ENCODE measurements at regions not wholly inside any gene's neighbourhood (a gene's known extent, or its start where the extent isn't known, plus 50 kb on each side); places are given as distances from the start of the nearest gene placed in this dataset.

GRCh38 chr1:59103457-59103856, 193.4 kb upstream of the FGGY start:
- Histone ChIP-seq H3K4me3 (ENCODE audit: low read depth, low read length) (no peak overlapping the region), H3K36me3 (ENCODE audit: control insufficient read depth, insufficient read depth, low read length) (no peaks in the 10 kb centered on the region), H3K27me3 (ENCODE audit: control insufficient read depth, insufficient read depth, low read length) (no peaks in the 10 kb centered on the region)
- FAIRE-seq (no peak), DNase-seq (ENCODE audit: low read depth) (no peak)
- TF ChIP-seq, protein P1, sequence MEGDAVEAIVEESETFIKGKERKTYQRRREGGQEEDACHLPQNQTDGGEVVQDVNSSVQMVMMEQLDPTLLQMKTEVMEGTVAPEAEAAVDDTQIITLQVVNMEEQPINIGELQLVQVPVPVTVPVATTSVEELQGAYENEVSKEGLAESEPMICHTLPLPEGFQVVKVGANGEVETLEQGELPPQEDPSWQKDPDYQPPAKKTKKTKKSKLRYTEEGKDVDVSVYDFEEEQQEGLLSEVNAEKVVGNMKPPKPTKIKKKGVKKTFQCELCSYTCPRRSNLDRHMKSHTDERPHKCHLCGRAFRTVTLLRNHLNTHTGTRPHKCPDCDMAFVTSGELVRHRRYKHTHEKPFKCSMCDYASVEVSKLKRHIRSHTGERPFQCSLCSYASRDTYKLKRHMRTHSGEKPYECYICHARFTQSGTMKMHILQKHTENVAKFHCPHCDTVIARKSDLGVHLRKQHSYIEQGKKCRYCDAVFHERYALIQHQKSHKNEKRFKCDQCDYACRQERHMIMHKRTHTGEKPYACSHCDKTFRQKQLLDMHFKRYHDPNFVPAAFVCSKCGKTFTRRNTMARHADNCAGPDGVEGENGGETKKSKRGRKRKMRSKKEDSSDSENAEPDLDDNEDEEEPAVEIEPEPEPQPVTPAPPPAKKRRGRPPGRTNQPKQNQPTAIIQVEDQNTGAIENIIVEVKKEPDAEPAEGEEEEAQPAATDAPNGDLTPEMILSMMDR (IDR thresholded peaks at IDR 0.05; ENCODE audit: insufficient read depth, low read length, severe bottlenecking), result no peak

GRCh38 chr1:59104191-59104760, 192.6 kb upstream of the FGGY start:
- Histone ChIP-seq H3K4me3 (ENCODE audit: low read depth, low read length) (no peak overlapping the region), H3K27me3 (ENCODE audit: control insufficient read depth, insufficient read depth, low read length) (no peaks in the 10 kb centered on the region), H3K36me3 (ENCODE audit: control insufficient read depth, insufficient read depth, low read length) (no peaks in the 10 kb centered on the region)
- no peak for FAIRE-seq
- no peak for DNase-seq (ENCODE audit: low read depth)
- TF ChIP-seq, protein P1 (IDR thresholded peaks at IDR 0.05; ENCODE audit: insufficient read depth, low read length, severe bottlenecking), result no peak

DNA sequence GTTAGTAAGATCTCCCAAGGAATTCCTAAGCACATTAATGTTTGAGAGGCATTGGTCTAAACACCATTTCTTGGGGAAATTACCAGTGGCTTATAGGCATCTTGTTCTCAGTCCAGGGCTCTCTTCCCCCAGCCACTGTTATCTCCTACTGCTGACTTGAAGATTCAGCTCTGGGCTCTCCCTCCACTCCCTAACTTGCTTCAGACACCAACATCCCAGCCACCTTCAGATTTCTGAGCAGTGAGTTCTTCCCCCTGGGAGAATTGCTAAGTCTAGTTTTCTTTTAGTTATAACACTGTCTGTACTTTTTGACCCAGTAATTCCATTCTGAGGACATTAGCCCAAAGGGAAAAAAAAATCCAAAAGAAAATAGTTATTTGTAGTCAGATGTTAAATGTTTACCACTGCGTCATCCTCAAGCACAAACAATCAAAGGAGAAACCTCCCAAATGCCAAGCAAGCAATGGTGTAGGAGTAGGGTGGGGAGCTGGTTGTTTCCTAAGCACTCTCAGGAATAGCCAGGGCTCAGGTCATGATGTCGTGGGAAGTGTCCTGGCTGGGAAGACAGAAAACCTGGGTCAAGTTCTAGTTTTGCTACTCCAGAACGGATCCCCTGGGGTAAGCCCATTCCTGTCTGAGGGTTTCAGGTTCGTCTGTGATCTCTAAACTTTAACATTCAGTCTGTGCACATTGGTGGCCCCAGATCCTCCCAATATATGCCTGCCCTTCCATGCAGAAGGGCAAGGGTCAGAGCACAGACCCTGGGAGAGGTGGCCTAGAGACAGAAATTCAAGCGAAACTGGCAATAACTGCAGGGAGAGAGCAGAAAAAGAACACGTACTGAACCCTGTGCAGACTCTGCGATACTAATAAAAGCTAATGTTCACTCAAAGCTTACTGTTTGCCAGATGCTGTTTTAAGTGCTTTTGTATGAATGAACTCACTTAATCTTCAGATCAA, 191.1 kb upstream of the FGGY start:
- DNase-seq (ENCODE audit: low read depth) (no peak), FAIRE-seq (no peak)
- Histone ChIP-seq H3K4me3 (ENCODE audit: low read depth, low read length) (no peak overlapping the region), H3K36me3 (ENCODE audit: control insufficient read depth, insufficient read depth, low read length) (no peaks in the 10 kb centered on the region), H3K27me3 (ENCODE audit: control insufficient read depth, insufficient read depth, low read length) (no peaks in the 10 kb centered on the region)
- TF ChIP-seq, protein P1 (IDR thresholded peaks at IDR 0.05; ENCODE audit: insufficient read depth, low read length, severe bottlenecking), result no peak

DNA sequence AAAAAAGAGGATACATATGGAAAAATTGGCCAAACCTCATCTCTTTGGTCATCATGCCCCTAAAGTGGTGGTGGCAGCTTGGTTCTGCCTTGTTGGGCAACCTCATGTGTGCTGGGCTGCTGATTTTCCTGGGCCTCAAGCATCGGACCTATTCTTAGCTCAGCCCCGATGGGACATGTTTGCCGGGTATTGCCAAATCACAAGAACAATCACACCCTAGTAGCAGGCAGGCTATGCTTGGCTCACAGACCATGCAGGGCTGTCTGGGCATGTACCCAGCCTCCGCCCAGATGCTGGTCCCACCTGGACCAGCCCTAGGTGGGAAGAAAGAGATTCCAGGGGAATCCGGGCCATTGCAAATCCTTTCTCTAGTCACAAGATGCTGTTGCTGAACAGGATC, 189.4 kb upstream of the FGGY start:
- FAIRE-seq, result peak; percentile 84
- Histone ChIP-seq H3K27me3 (ENCODE audit: control insufficient read depth, insufficient read depth, low read length) (no peaks in the 10 kb centered on the region), H3K36me3 (ENCODE audit: control insufficient read depth, insufficient read depth, low read length) (no peaks in the 10 kb centered on the region), H3K4me3 (ENCODE audit: low read depth, low read length) (no peak overlapping the region)
- DNase-seq (ENCODE audit: low read depth), result peak; percentile 95
- TF ChIP-seq, protein P1 (IDR thresholded peaks at IDR 0.05; ENCODE audit: insufficient read depth, low read length, severe bottlenecking), result no peak

DNA sequence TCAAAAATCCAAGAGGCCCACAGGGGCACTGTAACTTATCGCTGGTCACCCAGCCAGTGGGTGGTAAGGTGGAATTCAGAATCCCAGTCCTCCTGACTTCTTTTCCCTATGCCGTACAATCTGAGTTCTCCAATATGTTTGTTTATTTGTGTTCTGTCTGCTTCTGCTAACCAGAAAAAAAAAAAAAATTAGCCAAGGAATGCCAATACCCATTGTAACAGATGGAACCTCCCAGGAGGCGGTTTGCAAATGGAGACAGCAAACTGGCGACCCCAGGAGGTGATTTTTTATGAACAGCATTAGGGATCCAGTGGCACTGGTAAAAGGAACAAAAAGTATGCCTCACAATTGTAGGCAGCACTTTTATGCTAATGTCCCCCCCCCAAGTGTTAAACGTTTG, 189.0 kb upstream of the FGGY start:
- TF ChIP-seq, protein P1 (IDR thresholded peaks at IDR 0.05; ENCODE audit: insufficient read depth, low read length, severe bottlenecking), result no peak
- DNase-seq (ENCODE audit: low read depth) (no peak), FAIRE-seq (no peak)
- no peak overlapping the region for H3K4me3 ChIP-seq (ENCODE audit: low read depth, low read length)
- H3K27me3 ChIP-seq (ENCODE audit: control insufficient read depth, insufficient read depth, low read length), result no peaks in the 10 kb centered on the region
- H3K36me3 ChIP-seq (ENCODE audit: control insufficient read depth, insufficient read depth, low read length), result no peaks in the 10 kb centered on the region
